ENCODE measurements at regions not wholly inside any gene's neighbourhood (a gene's known extent, or its start where the extent isn't known, plus 50 kb on each side); places are given as distances from the start of the nearest gene placed in this dataset.

DNA sequence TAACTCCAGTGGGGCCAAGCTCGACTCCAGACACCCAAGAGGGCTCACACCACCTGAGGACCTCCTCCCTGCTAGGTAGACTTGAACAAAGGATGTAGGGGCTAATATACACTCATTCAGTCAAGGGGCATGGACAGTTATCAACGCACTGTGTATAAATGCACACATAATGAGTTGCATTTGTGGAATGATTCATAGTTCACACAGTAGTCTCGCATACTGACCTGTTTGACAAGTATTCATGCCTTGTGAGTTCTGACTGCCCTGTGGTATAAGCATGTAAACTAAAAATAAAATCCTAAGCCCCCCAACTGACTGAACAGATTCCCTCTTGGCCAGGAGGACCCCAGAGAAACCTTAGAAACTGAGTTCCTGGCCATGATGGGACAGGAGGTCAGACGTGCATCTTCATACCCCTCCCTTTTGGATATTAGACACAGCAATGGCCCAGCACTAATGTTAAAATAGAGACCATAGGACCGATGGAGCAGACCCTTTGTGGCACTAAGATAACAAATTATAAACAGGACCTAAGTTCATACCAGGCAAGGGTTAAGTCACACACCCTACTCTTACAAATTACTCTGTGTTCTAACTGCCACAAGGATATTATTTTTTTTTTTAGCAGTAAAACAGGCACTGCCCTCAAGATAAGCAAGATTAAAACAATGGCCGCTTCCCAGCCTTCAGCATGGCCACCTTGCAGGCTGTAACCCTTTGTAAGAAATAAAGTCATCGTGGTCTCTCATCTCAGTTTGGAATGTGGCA, 124.4 kb downstream of the TTLL2 start:
- no peak for TF ChIP-seq POLR2AphosphoS5 (IDR thresholded peaks at IDR 0.05; ENCODE audit: low read depth, low read length)
- TF ChIP-seq TAF1 (IDR thresholded peaks at IDR 0.05; ENCODE audit: low read depth, low read length), result no peak
- no peak for TF ChIP-seq POLR2A (IDR thresholded peaks at IDR 0.05; ENCODE audit: low read depth, low read length)
- no peak for TF ChIP-seq PAX5 (IDR thresholded peaks at IDR 0.05; ENCODE audit: insufficient read depth, low read length, severe bottlenecking)
- no peak for TF ChIP-seq POU2F2 (IDR thresholded peaks at IDR 0.05; ENCODE audit: low read depth, low read length)
- TF ChIP-seq SPI1 (IDR thresholded peaks at IDR 0.05; ENCODE audit: low read depth, low read length), result no peak
